Activated T-cell treated with anti-CD3 and anti-CD28 coated beads for 48 hours (primary cell): ENCODE measurements at regions not wholly inside any gene's neighbourhood (a gene's known extent, or its start where the extent isn't known, plus 50 kb on each side); places are given as distances from the start of the nearest gene placed in this dataset.

Experiments
- DNase-seq: peaks from one replicate; pipeline ENCODE4 v3.0.0-alpha.2; 2020; ENCODE audit warnings: low read depth

DNA sequence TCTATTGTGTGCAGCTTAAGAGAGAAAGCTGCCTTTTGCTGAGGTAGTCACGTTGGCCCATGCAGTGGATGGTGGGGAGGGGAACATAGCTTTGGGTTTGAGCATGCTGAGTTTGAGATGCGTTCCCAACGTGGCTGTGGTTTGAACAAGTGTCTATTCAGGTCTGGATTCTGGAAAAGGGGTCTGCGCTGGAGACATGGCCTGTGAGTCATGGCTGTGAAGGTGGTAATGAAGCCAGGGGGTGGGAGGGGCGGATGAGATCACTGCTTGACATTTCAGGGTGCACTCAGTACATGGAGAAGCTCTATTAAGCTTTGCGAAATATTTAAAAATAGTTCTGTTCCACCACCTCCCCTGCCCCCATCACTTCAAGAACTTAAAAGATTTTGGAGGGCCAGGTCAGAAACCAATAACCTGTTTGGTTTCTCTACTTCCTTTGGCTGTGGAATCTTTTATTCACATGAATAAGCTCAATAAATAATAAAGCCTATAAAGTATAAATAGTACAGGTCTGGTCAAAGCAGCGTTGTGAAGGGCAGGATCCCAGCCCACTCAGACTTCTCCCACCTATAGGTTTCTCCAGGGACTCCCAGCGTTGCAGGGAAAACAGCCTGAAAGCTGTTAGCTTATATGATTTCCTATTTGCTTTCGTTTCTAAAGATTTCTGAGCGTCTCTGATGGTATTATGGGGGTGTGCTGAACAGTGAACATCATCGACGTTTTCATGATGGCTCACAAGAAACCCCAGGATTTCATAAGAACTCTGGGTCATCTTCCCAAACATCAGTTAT lies 189.9 kb downstream of the NSG2 start:
- no peak for DNase-seq

GRCh38 chr5:174236070-174236469 lies 190.6 kb downstream of the NSG2 start:
- DNase-seq: no peak

- no peak for DNase-seq
Observed at GRCh38 chr5:174239718-174240117, 194.2 kb downstream of the NSG2 start.

DNA sequence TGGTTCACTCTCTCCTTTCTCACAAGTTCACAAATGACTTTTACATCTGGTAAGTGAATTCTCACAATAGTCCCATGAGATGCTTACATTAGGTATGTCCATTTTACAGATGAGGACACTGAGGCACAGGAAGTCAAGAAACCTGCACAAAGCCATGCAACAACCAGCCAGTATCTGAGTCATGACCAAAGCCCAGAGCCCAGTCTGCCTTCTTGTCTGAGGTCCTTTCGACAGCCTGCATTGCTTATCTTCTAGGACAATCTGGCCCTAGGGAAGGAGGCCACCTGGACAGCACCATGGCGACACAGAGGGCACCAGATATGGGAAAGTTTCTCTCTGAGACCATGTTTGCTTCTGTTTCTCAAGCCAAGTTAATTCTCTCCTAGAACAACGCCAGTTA lies 197.1 kb downstream of the NSG2 start:
- DNase-seq: no peak

DNA sequence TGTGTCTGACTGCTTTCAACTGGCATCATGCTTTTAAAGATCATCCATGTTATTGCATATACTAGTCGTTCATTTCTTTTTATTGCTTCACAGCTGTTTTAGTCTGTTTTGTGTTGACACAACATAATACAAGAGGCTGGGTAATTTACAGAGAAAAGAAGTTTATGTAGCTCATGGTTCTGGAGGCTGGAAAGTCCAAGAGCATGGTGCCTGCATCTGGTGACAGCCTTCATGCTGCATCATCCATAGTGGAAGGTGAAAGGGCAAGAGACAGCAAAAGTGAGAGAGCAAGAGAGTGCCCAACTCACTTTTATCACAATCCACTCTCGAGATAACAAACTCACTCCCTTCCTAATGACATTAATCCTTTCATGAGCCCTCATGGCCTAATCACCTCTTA lies 198.4 kb downstream of the NSG2 start:
- no peak for DNase-seq

- no peak for DNase-seq
Observed at GRCh38 chr5:174245516-174246075, 200.1 kb downstream of the NSG2 start.

DNA sequence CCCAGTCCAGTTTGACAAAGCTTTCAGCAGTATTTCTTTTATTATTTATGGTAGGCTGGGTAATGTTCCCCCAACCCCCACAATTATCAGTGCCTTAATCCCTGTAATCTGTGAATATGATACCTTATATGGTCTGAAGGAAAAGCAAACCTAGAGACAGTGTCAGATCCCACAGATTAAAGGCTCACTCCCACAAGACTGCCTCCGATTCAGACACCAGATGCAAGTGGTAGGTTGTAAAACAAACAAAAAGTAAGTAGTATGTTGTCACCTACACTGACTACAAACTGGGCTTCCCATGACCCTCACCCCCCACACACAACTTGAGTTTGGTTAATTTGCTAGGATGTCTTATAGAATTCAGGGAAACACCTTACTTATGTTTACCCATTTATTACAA lies 201.2 kb downstream of the NSG2 start:
- no peak for DNase-seq

- no peak for DNase-seq
Observed at GRCh38 chr5:174247301-174247700, 201.8 kb downstream of the NSG2 start.

DNA sequence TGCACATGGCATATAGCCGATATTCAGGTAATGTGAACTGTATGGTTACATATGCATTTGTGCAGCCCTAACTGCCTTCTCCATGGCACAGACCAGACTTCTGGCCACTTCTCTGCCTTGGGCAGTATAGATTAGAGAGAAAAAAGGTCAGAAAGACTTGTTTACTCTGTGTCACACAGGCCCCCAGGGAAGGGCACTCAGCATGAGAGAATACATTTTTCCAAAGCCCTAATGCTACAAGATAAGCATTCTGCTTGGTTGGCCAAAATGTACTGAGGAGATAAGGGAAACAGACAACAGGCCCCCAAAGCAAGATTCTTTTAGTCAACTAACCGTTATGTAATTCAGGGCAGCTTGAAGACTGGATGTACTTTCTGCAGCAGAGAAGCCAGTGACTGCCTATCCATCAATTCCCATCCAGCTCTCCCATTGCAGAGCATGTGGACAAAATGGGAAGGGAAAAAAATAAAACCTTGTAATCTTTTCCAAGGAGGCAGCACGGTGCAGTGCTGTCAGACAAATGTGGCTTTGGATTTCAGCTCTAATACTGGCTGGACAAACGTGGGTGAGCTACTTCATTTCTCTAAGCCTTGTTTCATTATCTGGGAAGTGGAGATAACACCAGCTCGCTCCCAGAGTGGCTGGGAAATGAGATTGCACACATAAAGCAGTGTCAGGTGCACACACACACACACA lies 205.9 kb downstream of the NSG2 start:
- DNase-seq: no peak

DNA sequence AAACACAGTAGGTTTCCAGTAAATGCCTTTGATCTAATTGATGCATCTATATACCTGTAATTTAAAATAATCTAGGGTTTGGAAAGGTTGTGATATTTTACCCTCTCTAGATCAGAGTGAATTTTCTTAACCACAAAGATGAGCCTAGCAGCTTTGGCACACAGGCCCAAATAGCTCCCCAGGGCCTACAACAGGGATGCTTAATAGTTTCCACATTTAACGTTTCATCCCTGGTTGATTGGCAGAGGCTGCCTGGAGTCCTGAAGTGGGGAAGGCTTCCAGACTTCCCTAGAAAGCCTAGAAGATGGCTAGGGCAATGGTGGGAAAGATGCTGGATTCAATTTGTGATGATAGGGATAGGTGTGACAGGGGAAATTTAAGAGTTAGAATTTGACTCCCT lies 206.6 kb downstream of the NSG2 start:
- no peak for DNase-seq

GRCh38 chr5:174259696-174260420 lies 214.4 kb downstream of the NSG2 start:
- no peak for DNase-seq

DNA sequence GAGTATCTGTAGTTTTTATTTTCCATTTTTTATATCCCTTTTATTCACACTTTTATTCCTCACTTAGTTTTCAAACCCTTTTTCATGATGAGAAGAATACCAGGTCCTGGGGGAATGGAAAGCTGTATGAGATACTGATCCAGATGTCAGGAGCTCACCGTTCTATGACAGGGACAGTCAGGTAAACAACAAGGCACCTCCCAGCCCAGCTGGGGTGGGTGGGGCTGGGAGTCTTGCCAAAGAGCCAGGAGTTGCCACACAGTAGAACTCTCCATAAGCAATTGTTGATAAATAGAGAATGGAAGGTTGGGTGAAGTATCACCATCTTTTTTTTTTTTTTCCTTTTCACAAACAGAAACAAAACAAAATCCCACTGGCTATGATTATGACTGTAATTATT lies 225.8 kb downstream of the NSG2 start:
- no peak for DNase-seq

DNA sequence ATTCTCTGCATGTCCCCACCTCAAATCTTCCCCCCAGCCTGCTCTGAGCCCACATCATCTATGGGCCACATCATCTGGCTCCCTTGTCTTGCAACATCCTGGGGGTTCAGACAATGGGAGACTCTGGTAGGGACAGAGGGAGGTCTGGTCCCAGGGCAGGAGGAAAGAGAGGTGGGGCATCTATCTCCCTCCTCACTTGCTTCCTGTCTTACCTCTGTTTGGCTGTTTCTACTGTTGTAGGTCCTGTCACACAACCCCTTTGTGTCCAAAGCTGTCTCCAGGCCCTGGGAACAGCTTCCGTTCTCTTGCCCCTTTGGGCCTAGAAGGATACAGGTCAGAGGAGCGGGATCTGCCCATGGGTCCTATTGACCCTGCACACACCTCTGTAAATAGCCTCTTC lies 227.2 kb downstream of the NSG2 start:
- no peak for DNase-seq

GRCh38 chr5:174273325-174273724 lies 227.8 kb downstream of the NSG2 start:
- DNase-seq: no peak

- no peak for DNase-seq
Observed at GRCh38 chr5:174275959-174276358, 230.5 kb downstream of the NSG2 start.

- no peak for DNase-seq
Observed at GRCh38 chr5:174281089-174281760, 235.7 kb downstream of the NSG2 start.

DNA sequence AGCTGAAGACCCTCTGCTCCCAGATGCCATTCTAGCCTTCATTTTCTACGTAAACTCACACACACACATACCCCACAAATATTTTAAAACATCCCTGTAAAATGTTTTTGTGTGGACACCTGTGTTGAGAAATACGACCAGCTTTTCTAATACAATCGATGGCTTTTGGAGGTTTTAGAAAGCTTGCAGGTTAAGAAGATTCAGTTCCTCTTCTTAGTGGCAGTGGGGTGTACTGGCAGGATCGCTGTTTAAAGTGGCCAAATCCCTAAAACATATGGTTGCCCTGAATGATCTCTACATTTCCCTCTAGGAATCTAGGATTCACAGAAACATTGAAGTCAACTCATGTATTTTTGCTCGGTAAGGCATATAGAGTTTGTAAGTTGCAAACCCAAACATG lies 236.3 kb downstream of the NSG2 start:
- no peak for DNase-seq

DNA sequence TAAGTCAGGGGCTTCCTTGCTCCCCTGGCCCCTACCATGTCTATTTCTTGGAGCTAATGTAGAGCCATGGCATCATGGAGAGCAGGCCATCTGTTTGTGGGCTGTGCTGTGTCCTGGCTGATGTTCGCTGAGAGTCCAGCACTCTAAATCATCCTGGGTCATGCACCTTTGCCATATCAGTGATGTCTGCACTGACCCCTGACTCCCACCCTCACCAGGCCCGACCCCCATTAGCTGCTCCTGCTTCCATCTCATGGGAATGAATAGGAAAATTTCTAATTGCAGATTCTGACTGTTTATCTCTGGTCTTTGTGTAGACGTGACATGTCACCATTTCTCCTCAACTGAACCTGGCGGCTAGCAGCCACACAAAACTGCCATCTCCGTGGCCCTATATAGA lies 236.9 kb downstream of the NSG2 start:
- no peak for DNase-seq

DNA sequence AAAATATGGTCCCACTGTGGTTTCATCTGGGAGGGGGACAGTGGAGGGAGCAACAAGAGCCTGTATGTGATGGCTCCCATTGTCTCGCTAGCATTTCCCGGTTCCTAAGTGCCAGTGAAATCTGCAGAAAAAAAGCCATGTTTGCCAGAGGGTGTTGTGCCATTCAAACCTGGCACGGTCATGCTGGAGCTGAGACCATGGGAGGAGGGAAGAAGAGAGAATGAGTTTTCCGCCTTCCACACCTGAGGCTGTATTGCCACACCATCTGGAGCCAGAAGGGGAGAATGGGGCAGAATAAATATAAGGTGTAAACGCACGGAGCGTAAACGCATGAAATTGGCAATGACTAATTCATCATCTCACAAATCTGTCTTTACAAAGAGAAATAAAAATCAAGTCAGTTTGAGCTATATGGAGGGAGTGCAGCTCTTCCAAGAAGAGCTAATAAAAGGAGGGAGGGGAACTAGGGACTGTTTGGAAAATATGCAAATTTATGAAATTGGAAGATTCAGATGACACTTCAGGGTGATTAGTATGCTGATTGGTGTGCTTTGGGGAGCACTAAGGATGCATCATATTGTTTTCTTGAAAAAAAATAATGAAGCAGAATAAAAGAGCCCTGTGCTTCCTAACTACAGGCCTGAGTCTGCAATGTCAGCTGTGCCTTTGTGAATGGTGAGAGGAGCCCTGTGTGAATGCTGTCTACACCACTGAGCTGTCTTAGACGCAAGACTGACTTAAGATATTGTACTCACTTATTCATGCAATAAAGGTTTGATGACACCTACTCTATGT lies 237.9 kb downstream of the NSG2 start:
- no peak for DNase-seq

DNA sequence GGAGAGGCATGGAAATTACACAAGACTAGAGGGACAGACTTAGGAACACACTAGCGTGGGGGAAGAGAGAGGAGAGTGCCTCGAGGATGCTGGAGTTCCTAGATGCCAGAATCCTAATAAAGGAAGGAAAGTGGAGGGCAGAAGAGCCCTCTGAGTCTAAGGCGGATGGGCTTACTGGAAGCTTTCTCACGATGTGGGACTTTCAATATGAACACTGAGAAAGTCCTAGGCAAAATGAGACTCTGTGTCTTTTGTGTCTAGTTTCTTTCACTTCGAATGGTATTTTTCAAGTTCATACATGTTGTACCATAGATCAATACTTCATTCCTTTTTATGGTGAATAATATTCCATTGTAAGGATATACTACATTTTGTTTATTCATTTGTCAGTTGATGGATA lies 239.4 kb downstream of the NSG2 start:
- no peak for DNase-seq

GRCh38 chr5:174287761-174288160 lies 242.3 kb downstream of the NSG2 start:
- no peak for DNase-seq
